Breast epithelium (tissue), 3 donors: ENCODE measurements at regions not wholly inside any gene's neighbourhood (a gene's known extent, or its start where the extent isn't known, plus 50 kb on each side); places are given as distances from the start of the nearest gene placed in this dataset.

Experiments
- CTCF ChIP-seq, 3 donors: fragments of 450-650 bp; IDR thresholded peaks; one replicate each; pipeline ENCODE4 v1.5.1; 2016 to 2017; ENCODE audit warnings: antibody characterized with exemption in 3 of 3, mild to moderate bottlenecking in 3 of 3, moderate library complexity in 3 of 3
- POLR2A ChIP-seq: fragments of 450-650 bp; IDR thresholded peaks from one replicate; pipeline ENCODE4 v1.6.1; 2016; ENCODE audit warnings: antibody characterized with exemption, mild to moderate bottlenecking, moderate library complexity
- POLR2AphosphoS5 ChIP-seq, 3 donors: sonication (generic); formaldehyde crosslinking; IDR thresholded peaks; one replicate each; pipeline ENCODE4 v1.6.1; 2017; ENCODE audit warnings: antibody characterized with exemption in 3 of 3

DNA sequence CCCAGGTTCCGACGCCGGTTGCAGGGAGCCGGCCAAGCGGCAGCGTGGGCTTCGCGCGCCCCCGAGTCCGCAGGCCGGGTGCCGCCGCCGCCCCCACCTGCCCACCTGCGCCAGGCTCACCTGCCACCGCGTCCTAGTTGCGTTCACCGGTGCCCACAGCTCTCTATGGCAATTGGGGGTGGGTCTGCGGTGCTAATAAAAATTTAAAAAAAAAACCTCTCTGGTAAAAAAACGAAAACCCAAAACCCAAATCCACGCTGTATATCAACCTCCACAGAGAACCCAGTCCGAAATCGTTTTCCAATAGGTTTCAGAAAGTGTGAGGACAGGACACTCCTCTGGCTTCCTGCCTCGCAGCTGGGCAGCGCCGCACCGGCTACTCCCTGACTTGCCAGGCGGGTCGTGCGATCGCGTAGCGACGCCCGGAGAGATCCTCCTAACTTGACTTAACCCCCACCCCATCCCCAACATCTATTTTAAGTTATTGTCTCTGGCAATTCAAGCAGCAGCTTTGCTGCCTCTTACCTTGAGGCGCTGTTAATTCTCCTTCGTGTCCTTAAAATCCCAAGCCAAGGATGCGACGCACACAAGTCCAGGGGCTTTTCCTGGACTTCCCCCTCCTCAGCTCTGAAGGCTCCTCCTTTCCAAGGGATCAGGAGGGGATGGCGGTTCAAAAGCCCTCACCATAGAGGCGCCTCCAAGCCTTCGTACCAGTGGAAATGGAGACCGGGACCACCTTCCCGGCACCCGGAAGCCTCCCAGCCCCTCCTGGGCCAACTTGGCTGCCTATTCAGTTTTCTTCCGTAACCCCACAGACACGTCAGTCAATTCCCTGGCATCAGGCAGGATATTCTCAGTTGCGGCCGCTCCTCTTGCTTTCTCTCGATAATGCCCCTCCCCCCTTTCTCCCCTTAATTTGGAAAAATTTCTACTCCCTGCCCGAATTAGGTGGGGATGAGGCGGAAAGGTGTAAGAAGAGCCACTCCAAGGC, 1639.4 kb upstream of the C9orf72 start:
- TF ChIP-seq CTCF (IDR thresholded peaks at IDR 0.05): no peak
- TF ChIP-seq POLR2A: no peak
- no peak for TF ChIP-seq POLR2AphosphoS5 (IDR thresholded peaks at IDR 0.05)
